ENCODE measurements at regions not wholly inside any gene's neighbourhood (a gene's known extent, or its start where the extent isn't known, plus 50 kb on each side); places are given as distances from the start of the nearest gene placed in this dataset.

DNA sequence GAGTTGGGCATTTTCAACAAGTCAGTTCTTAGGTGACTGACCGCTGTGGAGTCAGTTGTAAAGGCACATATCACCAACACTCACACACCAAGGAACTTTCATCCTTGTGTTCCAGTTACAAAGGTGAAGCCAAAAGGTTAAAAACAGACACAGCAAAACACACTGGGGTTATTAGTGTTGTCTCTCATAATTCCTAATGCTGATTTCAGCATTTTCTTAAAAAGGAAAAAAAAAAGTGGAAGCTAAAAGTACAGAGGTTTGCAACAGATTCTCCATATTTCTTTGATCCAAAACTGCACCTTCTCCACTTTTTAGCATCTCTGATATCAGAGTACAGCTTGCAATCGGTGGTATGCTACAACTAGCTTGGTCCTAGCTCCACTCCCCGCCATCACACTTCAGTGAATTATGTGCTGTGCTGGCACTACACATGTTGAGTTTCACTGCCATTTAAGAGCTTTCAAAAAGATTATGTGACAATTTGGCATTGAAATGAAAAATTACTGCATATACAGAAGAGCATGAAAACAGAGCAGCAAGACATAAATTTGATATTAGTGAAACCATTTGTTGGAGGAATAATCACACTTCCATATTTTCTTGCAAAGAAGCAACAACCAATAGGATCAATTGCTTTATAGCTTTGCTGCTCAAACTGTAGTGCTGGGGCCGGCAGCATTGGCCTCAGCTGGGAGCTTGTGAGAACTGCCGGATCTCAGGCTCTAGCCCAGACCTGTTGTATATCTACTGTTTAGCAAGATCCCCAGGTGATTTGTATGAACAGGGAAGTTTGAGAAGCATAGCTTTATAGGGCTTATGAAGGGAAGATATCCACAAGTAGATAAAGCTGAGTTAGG is 62.3 kb upstream of the DAPL1 start:
- no peak for DNase-seq (ENCODE audit: low spot score)
- Mint-ChIP-seq H3K9me3 (ENCODE audit: unreplicated experiment) (no peaks in the 10 kb centered on the region), H3K4me3 (ENCODE audit: unreplicated experiment) (no peak overlapping the region), H3K27me3 (ENCODE audit: unreplicated experiment) (peaks cover 3% of the 10 kb centered on the region), H3K4me1 (ENCODE audit: unreplicated experiment) (peaks cover 7% of the 10 kb centered on the region), H3K27ac (ENCODE audit: unreplicated experiment) (no peak overlapping the region), H3K36me3 (ENCODE audit: low read depth, unreplicated experiment) (no peaks in the 10 kb centered on the region)
- TF ChIP-seq, protein P1, sequence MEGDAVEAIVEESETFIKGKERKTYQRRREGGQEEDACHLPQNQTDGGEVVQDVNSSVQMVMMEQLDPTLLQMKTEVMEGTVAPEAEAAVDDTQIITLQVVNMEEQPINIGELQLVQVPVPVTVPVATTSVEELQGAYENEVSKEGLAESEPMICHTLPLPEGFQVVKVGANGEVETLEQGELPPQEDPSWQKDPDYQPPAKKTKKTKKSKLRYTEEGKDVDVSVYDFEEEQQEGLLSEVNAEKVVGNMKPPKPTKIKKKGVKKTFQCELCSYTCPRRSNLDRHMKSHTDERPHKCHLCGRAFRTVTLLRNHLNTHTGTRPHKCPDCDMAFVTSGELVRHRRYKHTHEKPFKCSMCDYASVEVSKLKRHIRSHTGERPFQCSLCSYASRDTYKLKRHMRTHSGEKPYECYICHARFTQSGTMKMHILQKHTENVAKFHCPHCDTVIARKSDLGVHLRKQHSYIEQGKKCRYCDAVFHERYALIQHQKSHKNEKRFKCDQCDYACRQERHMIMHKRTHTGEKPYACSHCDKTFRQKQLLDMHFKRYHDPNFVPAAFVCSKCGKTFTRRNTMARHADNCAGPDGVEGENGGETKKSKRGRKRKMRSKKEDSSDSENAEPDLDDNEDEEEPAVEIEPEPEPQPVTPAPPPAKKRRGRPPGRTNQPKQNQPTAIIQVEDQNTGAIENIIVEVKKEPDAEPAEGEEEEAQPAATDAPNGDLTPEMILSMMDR (IDR thresholded peaks at IDR 0.05; ENCODE audit: unreplicated experiment) = no peak

DNA sequence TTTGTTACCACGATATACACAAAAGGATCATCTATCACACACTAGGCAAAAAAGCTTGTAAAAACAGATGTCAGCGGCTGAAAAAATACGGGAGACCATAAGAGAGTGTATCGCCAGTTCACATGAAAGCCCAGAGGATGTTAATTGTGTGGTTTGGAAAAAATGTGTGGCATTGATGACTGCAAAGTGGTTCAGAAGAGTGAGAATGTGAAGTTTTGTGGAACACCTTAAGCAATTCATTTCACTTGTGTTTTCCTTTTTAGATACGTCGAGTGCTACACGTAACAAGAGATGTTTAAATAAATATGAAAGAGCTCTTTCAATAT is 61.7 kb upstream of the DAPL1 start:
- Mint-ChIP-seq H3K27me3 (ENCODE audit: unreplicated experiment) (peaks cover 3% of the 10 kb centered on the region), H3K4me1 (ENCODE audit: unreplicated experiment) (peaks cover 7% of the 10 kb centered on the region), H3K4me3 (ENCODE audit: unreplicated experiment) (no peak overlapping the region), H3K27ac (ENCODE audit: unreplicated experiment) (no peak overlapping the region), H3K36me3 (ENCODE audit: low read depth, unreplicated experiment) (no peaks in the 10 kb centered on the region), H3K9me3 (ENCODE audit: unreplicated experiment) (no peaks in the 10 kb centered on the region)
- DNase-seq (ENCODE audit: low spot score) = no peak
- TF ChIP-seq, protein P1 (IDR thresholded peaks at IDR 0.05; ENCODE audit: unreplicated experiment) = no peak

DNA sequence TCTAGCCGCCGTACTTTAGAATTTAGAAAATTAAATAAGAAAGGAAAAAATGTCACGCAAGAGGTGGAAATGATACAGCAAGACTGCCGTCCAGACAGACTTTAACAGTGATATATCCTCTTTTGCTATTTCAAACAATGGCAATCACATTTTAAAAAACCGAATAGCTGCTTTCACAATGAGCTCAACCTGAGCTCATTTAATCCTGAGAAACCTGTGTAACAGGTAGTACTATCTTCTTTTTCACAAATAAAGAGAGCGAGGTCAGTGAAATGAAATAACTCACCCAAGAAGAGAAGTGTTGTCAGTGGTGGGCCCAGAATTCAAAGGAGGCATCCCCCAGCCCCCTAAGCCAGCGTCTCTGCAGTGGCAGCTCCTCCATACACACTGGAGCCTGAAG is 60.7 kb upstream of the DAPL1 start:
- H3K27me3 Mint-ChIP-seq (ENCODE audit: unreplicated experiment) = peaks cover 3% of the 10 kb centered on the region
- H3K36me3 Mint-ChIP-seq (ENCODE audit: low read depth, unreplicated experiment) = no peaks in the 10 kb centered on the region
- H3K27ac Mint-ChIP-seq (ENCODE audit: unreplicated experiment) = no peak overlapping the region
- no peaks in the 10 kb centered on the region for H3K9me3 Mint-ChIP-seq (ENCODE audit: unreplicated experiment)
- TF ChIP-seq, protein P1 (IDR thresholded peaks at IDR 0.05; ENCODE audit: unreplicated experiment) = no peak
- peaks cover 7% of the 10 kb centered on the region for H3K4me1 Mint-ChIP-seq (ENCODE audit: unreplicated experiment)
- DNase-seq (ENCODE audit: low spot score) = no peak
- no peak overlapping the region for H3K4me3 Mint-ChIP-seq (ENCODE audit: unreplicated experiment)

DNA sequence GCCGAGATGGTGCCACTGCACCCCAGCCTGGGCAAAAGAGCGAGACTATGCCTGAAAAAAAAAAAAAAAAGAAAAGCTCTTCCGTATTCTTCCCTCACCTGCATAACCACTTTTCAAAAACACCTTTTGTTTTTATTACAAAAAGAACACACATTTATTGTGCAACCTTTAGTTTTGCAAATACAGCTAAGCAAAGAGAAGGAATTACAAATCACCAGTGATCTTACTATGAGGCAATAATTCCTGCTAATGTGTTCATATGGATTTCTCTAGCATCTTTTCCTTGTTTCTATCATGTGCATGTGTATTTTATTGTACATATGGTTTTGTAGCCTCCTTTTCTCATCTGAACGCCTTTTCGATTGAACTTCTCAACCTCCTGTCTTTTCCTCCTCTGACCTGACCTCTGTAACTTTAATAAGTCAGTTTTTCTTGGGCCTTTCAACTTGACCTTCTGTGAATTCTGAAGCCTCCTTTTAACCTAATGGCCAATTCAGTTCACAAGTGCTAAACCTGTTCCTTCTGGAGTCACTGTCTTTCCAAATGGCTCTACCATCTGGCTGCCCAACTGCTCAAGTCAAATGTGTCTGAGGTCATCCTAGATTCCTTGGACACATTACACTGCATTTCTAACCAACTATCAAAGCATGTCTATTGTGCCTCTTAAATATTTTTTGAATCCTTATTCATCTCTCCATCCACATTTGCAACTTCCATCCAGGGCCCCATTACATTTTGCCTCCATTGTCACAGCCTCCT is 59.1 kb upstream of the DAPL1 start:
- Mint-ChIP-seq H3K4me1 (ENCODE audit: unreplicated experiment) (peaks cover 16% of the 10 kb centered on the region), H3K36me3 (ENCODE audit: low read depth, unreplicated experiment) (no peaks in the 10 kb centered on the region), H3K27me3 (ENCODE audit: unreplicated experiment) (peaks cover 4% of the 10 kb centered on the region), H3K9me3 (ENCODE audit: unreplicated experiment) (no peaks in the 10 kb centered on the region), H3K27ac (ENCODE audit: unreplicated experiment) (no peak overlapping the region), H3K4me3 (ENCODE audit: unreplicated experiment) (no peak overlapping the region)
- TF ChIP-seq, protein P1 (IDR thresholded peaks at IDR 0.05; ENCODE audit: unreplicated experiment) = no peak
- DNase-seq (ENCODE audit: low spot score) = no peak

DNA sequence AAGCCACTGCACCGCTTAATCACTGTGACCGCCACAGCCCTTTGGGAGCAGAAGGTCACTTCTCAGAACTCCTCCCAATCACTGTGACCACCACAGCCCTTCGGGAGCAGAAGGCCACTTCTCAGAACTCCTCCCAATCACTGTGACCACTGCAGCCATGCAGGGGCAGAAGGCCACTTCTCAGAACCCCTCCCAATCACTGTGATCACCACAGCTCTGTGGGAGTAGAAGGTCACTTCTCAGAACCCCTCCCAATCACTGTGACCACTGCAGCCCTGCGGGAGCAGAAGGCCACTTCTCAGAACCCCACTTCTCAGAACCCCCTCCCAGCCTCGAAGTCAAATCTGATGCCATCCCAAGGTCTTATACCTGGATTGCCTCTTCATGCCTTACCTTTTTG is 56.8 kb upstream of the DAPL1 start:
- Mint-ChIP-seq H3K4me1 (ENCODE audit: unreplicated experiment) (peaks cover 18% of the 10 kb centered on the region), H3K27me3 (ENCODE audit: unreplicated experiment) (peaks cover 4% of the 10 kb centered on the region), H3K4me3 (ENCODE audit: unreplicated experiment) (no peak overlapping the region), H3K27ac (ENCODE audit: unreplicated experiment) (no peak overlapping the region), H3K9me3 (ENCODE audit: unreplicated experiment) (no peaks in the 10 kb centered on the region), H3K36me3 (ENCODE audit: low read depth, unreplicated experiment) (no peaks in the 10 kb centered on the region)
- TF ChIP-seq, protein P1 (IDR thresholded peaks at IDR 0.05; ENCODE audit: unreplicated experiment) = no peak
- DNase-seq (ENCODE audit: low spot score) = no peak

All from endothelial cell (in vitro differentiated cells).